ENCODE measurements at regions not wholly inside any gene's neighbourhood (a gene's known extent, or its start where the extent isn't known, plus 50 kb on each side); places are given as distances from the start of the nearest gene placed in this dataset.

DNA sequence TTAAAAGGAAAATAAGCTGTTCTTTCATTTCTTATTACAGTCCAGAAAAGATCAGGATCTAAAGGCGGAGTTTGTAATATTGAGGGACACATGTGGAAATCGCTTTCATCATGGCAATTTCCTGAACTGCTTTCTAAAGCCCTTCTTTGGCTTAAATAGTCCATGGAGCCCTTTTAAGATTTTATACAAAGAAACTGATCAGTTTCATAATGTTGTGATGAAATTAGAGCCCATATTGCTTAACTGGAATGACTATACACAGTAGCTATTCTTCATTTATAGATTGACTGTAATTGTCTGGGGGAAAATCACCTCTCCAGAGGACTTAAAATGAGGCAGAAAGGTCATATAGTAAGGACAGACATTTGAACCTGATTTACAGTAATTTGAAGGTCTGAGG is 322.2 kb downstream of the ETAA1 start:
- WGBS, 2 donors: 68 to 89% methylated on average over 2 of the region's 2 CpGs
- no peak overlapping the region for H3K27ac ChIP-seq

GRCh38 chr2:67721516-67721915 is 324.4 kb downstream of the ETAA1 start:
- intact Hi-C loops (cut with DNase I): no loop called here
- no peak for DNase-seq
- no peak overlapping the region for H3K4me3 ChIP-seq
- WGBS, 2 donors: 56 to 78% methylated on average over 1 of the region's 1 CpG
- no peaks in the 10 kb centered on the region for H3K27me3 ChIP-seq
- H3K9me3 ChIP-seq: no peaks in the 10 kb centered on the region
- no peaks in the 10 kb centered on the region for H3K36me3 ChIP-seq
- H3K27ac ChIP-seq: no peak overlapping the region
- peaks cover 0 to 7% (median 3%) of the 10 kb centered on the region in 4 donors for H3K4me1 ChIP-seq
- TF ChIP-seq EP300 (IDR thresholded peaks at IDR 0.05) (no peak), POLR2AphosphoS5 (IDR thresholded peaks at IDR 0.05) (no peak), POLR2A (IDR thresholded peaks at IDR 0.05) (no peak)
- TF ChIP-seq, protein P1, sequence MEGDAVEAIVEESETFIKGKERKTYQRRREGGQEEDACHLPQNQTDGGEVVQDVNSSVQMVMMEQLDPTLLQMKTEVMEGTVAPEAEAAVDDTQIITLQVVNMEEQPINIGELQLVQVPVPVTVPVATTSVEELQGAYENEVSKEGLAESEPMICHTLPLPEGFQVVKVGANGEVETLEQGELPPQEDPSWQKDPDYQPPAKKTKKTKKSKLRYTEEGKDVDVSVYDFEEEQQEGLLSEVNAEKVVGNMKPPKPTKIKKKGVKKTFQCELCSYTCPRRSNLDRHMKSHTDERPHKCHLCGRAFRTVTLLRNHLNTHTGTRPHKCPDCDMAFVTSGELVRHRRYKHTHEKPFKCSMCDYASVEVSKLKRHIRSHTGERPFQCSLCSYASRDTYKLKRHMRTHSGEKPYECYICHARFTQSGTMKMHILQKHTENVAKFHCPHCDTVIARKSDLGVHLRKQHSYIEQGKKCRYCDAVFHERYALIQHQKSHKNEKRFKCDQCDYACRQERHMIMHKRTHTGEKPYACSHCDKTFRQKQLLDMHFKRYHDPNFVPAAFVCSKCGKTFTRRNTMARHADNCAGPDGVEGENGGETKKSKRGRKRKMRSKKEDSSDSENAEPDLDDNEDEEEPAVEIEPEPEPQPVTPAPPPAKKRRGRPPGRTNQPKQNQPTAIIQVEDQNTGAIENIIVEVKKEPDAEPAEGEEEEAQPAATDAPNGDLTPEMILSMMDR (IDR thresholded peaks at IDR 0.05): no peak

More for the DNA sequence above, 322.2 kb downstream of the ETAA1 start:
- intact Hi-C loops (cut with DNase I): no loop called here
- no peaks in the 10 kb centered on the region for H3K9me3 ChIP-seq
- no peak for DNase-seq
- peaks cover 0 to 7% (median 4%) of the 10 kb centered on the region in 4 donors for H3K4me1 ChIP-seq
- H3K4me3 ChIP-seq: no peak overlapping the region
- no peaks in the 10 kb centered on the region for H3K36me3 ChIP-seq
- no peak for TF ChIP-seq EP300 (IDR thresholded peaks at IDR 0.05)
- TF ChIP-seq, protein P1 (IDR thresholded peaks at IDR 0.05): no peak
- TF ChIP-seq POLR2A (IDR thresholded peaks at IDR 0.05): no peak
- no peak for TF ChIP-seq POLR2AphosphoS5 (IDR thresholded peaks at IDR 0.05)
- H3K27me3 ChIP-seq: no peaks in the 10 kb centered on the region

- H3K27me3 ChIP-seq: no peaks in the 10 kb centered on the region
- TF ChIP-seq POLR2A (IDR thresholded peaks at IDR 0.05): no peak
- TF ChIP-seq EP300 (IDR thresholded peaks at IDR 0.05): no peak
- TF ChIP-seq POLR2AphosphoS5 (IDR thresholded peaks at IDR 0.05): no peak
- TF ChIP-seq, protein P1 (IDR thresholded peaks at IDR 0.05): no peak
- no peak for DNase-seq
- intact Hi-C loops (cut with DNase I): no loop called here
- no peak overlapping the region for H3K27ac ChIP-seq
- no peaks in the 10 kb centered on the region for H3K36me3 ChIP-seq
- H3K4me1 ChIP-seq: no peaks in the 10 kb centered on the region
- no peak overlapping the region for H3K4me3 ChIP-seq
- H3K9me3 ChIP-seq: no peaks in the 10 kb centered on the region
- WGBS, 2 donors: 97 to 98% methylated on average over 2 of the region's 2 CpGs
Observed at GRCh38 chr2:67724261-67724660, 327.1 kb downstream of the ETAA1 start.

GRCh38 chr2:67725731-67726130 is 328.6 kb downstream of the ETAA1 start:
- WGBS, 2 donors: 11 to 69% methylated on average over 1 of the region's 1 CpG
- Histone ChIP-seq H3K27me3 (no peaks in the 10 kb centered on the region), H3K4me1 (no peaks in the 10 kb centered on the region), H3K4me3 (no peak overlapping the region), H3K9me3 (no peaks in the 10 kb centered on the region), H3K36me3 (no peaks in the 10 kb centered on the region), H3K27ac (no peak overlapping the region)
- TF ChIP-seq EP300 (IDR thresholded peaks at IDR 0.05) (no peak), POLR2AphosphoS5 (IDR thresholded peaks at IDR 0.05) (no peak), POLR2A (IDR thresholded peaks at IDR 0.05) (no peak)
- TF ChIP-seq, protein P1 (IDR thresholded peaks at IDR 0.05): no peak
- intact Hi-C loops (cut with DNase I): no loop called here
- DNase-seq: no peak

DNA sequence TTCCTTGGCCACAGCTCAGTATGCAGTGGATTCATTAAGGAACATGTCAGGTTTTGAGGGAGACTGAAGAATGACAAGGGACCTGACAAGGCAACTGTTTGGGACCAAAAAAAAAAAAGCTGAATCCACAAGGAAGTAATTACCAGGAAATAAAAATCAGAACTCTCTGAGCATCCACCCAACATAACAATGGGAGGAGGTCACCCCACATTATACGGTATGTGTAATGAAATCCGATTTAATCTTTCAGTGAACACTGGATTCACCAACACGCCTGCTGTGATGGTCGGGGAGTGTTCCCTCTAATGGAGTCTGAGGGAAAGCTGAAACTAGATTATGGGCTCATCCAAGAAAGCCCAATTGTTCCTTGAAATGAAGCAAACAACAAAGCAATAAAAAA is 329.3 kb downstream of the ETAA1 start:
- Histone ChIP-seq H3K4me3 (no peak overlapping the region), H3K36me3 (no peaks in the 10 kb centered on the region), H3K27ac (no peak overlapping the region), H3K9me3 (no peaks in the 10 kb centered on the region), H3K27me3 (no peaks in the 10 kb centered on the region), H3K4me1 (no peaks in the 10 kb centered on the region)
- WGBS, 2 donors: 22 to 73% methylated on average over 4 of the region's 4 CpGs
- intact Hi-C loops (cut with DNase I): no loop called here
- no peak for TF ChIP-seq POLR2A (IDR thresholded peaks at IDR 0.05)
- TF ChIP-seq POLR2AphosphoS5 (IDR thresholded peaks at IDR 0.05): no peak
- TF ChIP-seq, protein P1 (IDR thresholded peaks at IDR 0.05): no peak
- no peak for TF ChIP-seq EP300 (IDR thresholded peaks at IDR 0.05)
- no peak for DNase-seq

All from sigmoid colon (tissue), 6 donors.